Activated T-helper 1 cell treated with anti-CD3 and anti-CD28 coated beads, Interleukin-12 subunit alpha, Interleukin-12 subunit beta, Interleukin-2, Interleukin-4 antibody, amounts not matched to agents 30 ng/mL and 10 ng/mL and 1 ng/mL, durations not matched to agents 14 hours and 24 hours and 36 hours (primary cell): ENCODE measurements at regions not wholly inside any gene's neighbourhood (a gene's known extent, or its start where the extent isn't known, plus 50 kb on each side); places are given as distances from the start of the nearest gene placed in this dataset.

Experiments used
- DNase-seq: peaks from one replicate; pipeline ENCODE4 v3.0.0; 2021; ENCODE audit warnings: low spot score
- H3K27ac Mint-ChIP-seq: one replicate; pipeline ENCODE4 v1.8.0; 2021; ENCODE audit warnings: mild to moderate bottlenecking, mixed read lengths
- H3K27me3 Mint-ChIP-seq: one replicate; pipeline ENCODE4 v1.8.0; 2022; ENCODE audit warnings: mild to moderate bottlenecking, moderate library complexity, mixed read lengths; ENCODE audit not compliant: insufficient read depth
- H3K36me3 Mint-ChIP-seq: one replicate; pipeline ENCODE4 v1.8.0; 2021; ENCODE audit warnings: low read depth, mixed read lengths
- H3K4me1 Mint-ChIP-seq: one replicate; pipeline ENCODE4 v1.8.0; 2021; ENCODE audit warnings: low read depth, mixed read lengths
- H3K4me3 Mint-ChIP-seq: one replicate; pipeline ENCODE4 v1.8.0; 2021; ENCODE audit warnings: mild to moderate bottlenecking, moderate library complexity, mixed read lengths
- H3K9me3 Mint-ChIP-seq: one replicate; pipeline ENCODE4 v1.8.0; 2021; ENCODE audit warnings: mixed read lengths
- intact Hi-C: fragments of 100-400 bp; cut with micrococcal nuclease; formaldehyde crosslinking; loops from one replicate; pipeline ENCODE4 v1.15.1; 2024

DNA sequence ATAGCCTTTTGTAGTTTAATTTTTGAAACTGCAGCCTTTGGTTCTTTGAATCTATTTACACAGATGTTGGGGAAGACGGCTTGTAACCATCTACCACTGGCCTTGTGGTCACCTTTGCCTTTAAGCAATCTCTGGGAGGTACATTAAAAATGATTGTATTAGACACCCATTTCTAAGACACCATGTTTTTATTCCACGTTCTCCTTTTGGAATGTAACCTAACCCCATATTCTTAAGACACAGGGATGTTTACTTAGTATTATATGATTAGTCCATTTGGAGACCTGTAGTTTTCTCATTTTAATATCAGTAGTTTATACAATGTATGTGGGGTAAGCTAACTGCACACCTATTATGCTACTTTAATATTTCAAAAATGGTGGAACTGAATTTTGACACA lies 175.1 kb upstream of the PLSCR5 start:
- H3K9me3 Mint-ChIP-seq, result no peaks in the 10 kb centered on the region
- H3K4me1 Mint-ChIP-seq, result no peaks in the 10 kb centered on the region
- H3K36me3 Mint-ChIP-seq, result no peaks in the 10 kb centered on the region
- no peak for DNase-seq
- no peak overlapping the region for H3K4me3 Mint-ChIP-seq
- H3K27me3 Mint-ChIP-seq, result no peaks in the 10 kb centered on the region
- intact Hi-C loops, result no loop called here
- no peak overlapping the region for H3K27ac Mint-ChIP-seq

DNA sequence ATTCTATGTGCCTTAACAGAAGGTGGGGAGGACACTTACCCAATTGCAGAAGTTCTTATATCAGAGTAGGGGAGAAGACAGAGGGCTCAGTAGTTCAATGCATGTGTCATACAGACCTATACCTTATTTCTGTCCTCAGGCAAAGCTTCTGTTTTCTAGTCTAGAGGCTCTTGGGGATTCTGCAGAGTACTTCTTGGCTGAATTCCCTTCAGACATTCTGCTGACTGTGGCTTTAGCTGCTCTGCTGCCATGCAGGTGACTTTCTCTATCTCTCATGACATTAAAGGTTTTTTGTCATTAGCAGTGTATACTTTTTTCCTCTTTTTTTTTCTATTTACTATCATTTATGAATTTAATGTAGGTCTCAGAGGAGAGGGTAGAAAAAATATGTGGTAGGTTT lies 172.8 kb upstream of the PLSCR5 start:
- no peaks in the 10 kb centered on the region for H3K36me3 Mint-ChIP-seq
- no peaks in the 10 kb centered on the region for H3K9me3 Mint-ChIP-seq
- no peak overlapping the region for H3K4me3 Mint-ChIP-seq
- intact Hi-C loops, result no loop called here
- no peak for DNase-seq
- H3K27ac Mint-ChIP-seq, result no peak overlapping the region
- no peaks in the 10 kb centered on the region for H3K27me3 Mint-ChIP-seq
- H3K4me1 Mint-ChIP-seq, result no peaks in the 10 kb centered on the region

DNA sequence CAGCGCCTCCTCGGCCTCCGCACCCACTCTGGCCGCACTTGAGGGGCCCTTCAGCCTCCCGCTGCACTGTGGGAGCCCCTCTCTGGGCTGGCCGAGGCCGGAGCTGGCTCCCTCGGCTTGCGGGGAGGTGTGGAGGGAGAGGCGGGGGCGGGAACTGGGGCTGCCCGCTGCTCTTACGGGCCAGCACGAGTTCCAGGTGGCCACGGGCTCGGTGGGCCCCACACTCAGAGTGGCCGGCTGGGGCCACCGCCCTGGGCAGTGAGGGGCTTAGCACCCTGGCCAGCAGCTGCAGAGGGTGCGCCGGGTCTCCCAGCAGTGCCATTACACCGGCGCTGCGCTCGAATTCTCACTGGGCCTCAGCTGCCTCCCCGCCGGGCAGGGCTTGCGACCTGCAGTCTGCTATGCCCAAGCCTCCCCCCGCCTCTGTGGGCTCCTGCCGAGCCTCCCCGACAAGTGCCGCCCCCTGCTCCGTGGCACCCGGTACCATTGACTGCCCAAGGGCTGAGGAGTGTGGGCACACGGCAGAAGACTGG lies 167.1 kb upstream of the PLSCR5 start:
- Mint-ChIP-seq H3K9me3 (no peaks in the 10 kb centered on the region), H3K4me1 (no peaks in the 10 kb centered on the region), H3K36me3 (no peaks in the 10 kb centered on the region), H3K27me3 (no peaks in the 10 kb centered on the region), H3K4me3 (no peak overlapping the region), H3K27ac (no peak overlapping the region)
- intact Hi-C loops, result no loop called here
- DNase-seq, result no peak

DNA sequence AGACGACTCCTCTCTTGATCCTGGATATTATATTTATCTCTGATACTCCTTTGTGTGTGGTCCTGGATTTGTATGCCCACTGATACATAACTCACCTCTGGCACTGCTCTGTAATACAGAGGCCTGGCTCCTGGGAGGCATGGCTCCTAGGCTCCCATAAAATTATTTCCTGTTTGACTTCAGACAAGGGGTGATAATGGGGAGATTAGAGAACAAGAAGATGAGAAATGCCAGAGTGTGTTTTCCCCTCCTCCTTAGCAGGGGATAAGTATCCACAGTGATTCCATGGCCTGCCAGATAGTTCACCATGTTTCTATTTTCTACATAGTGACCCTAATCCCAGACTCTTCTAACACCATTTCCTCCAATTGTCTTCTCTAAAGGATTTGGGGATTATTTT lies 165.7 kb upstream of the PLSCR5 start:
- H3K9me3 Mint-ChIP-seq, result no peaks in the 10 kb centered on the region
- H3K27ac Mint-ChIP-seq, result no peak overlapping the region
- DNase-seq, result no peak
- no peaks in the 10 kb centered on the region for H3K27me3 Mint-ChIP-seq
- H3K4me3 Mint-ChIP-seq, result no peak overlapping the region
- no peaks in the 10 kb centered on the region for H3K36me3 Mint-ChIP-seq
- intact Hi-C loops, result no loop called here
- no peaks in the 10 kb centered on the region for H3K4me1 Mint-ChIP-seq

DNA sequence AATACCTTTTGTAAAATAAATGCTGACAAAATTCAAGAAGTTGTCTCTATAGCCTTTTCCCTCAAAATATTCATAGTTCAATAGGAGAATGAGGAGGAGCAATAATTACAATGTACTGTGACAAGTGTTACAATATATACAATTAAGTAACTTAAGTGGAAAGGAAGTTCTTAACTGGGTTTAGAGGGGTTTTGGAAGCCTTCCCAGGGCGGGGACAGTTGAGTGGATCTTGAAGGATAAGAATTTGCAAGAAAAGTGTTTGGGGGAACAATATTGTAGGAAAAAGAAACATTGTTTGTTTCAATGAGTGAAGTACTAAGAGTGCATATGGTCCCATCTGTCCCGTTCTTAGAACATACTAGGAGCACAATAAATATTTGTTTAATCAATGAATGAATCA lies 165.2 kb upstream of the PLSCR5 start:
- Mint-ChIP-seq H3K4me1 (no peaks in the 10 kb centered on the region), H3K27me3 (no peaks in the 10 kb centered on the region)

DNA sequence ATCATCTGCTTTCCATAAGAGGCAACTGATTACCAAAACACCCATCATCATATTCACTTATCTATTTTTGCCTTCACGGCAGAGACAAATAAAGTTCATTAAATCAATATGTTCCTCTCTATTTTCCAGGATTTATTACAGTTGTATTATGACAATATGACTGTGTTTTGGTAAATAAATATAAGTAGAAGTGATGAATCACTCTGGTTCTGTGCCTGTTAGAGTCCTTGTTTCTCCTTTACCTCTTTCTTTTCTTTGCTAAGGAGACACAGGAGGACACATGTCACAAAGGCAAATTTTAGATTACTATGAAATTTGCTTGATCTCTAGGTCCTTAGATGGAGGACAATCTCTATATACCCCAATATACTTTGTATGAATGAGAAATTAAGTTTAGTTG lies 152.6 kb upstream of the PLSCR5 start:
- no peak overlapping the region for H3K27ac Mint-ChIP-seq
- H3K4me3 Mint-ChIP-seq, result no peak overlapping the region
- H3K4me1 Mint-ChIP-seq, result no peaks in the 10 kb centered on the region
- H3K36me3 Mint-ChIP-seq, result no peaks in the 10 kb centered on the region
- intact Hi-C loops, result no loop called here
- H3K9me3 Mint-ChIP-seq, result no peaks in the 10 kb centered on the region
- no peak for DNase-seq
- no peaks in the 10 kb centered on the region for H3K27me3 Mint-ChIP-seq

More for the DNA sequence above, 165.2 kb upstream of the PLSCR5 start:
- no peak for DNase-seq
- Mint-ChIP-seq H3K27ac (no peak overlapping the region), H3K9me3 (no peaks in the 10 kb centered on the region), H3K36me3 (no peaks in the 10 kb centered on the region), H3K4me3 (no peak overlapping the region)
- intact Hi-C loops, result no loop called here

DNA sequence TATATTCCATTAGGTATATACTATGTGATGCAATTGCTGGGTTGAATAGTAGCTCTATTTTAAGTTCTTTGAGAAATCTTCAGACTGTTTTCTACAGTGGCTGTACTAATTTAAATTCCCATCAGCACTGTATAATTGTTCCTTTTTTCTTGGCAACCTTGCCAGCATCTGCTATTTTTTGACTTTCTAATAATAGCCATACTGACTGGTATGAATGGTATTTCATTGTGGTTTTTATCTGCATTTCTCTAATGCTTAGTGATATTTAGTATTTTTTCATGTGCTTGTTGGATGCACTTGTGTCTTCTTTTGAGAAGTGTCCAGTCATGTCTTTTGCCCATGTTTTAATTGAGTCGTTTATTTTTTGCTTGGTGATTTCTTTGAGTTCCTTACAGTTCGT lies 145.1 kb upstream of the PLSCR5 start:
- DNase-seq, result no peak
- Mint-ChIP-seq H3K27ac (no peak overlapping the region), H3K4me3 (no peak overlapping the region), H3K4me1 (no peaks in the 10 kb centered on the region), H3K9me3 (no peaks in the 10 kb centered on the region), H3K27me3 (no peaks in the 10 kb centered on the region), H3K36me3 (no peaks in the 10 kb centered on the region)
- intact Hi-C loops, result no loop called here

DNA sequence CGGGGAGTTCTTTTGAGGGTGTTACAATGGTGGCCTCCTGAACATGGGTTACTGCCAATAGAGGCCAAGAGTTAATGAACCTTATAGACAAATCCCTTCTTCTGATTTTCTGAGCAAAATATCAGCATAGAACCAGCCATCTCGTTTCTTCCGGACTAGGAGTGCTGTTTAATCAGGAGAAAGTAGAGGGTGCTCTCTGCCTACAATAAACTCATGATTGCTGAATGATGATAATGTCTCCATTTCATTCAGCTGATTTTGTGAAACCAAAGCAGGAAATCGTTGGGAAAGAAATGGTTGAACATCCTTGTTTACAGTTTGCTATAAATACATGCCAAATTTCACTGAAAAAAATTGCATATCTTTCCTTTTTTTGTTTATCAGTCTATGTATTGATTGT lies 142.8 kb upstream of the PLSCR5 start:
- intact Hi-C loops, result no loop called here
- Mint-ChIP-seq H3K4me3 (no peak overlapping the region), H3K9me3 (no peaks in the 10 kb centered on the region), H3K36me3 (no peaks in the 10 kb centered on the region), H3K4me1 (no peaks in the 10 kb centered on the region), H3K27ac (no peak overlapping the region), H3K27me3 (no peaks in the 10 kb centered on the region)
- DNase-seq, result no peak

DNA sequence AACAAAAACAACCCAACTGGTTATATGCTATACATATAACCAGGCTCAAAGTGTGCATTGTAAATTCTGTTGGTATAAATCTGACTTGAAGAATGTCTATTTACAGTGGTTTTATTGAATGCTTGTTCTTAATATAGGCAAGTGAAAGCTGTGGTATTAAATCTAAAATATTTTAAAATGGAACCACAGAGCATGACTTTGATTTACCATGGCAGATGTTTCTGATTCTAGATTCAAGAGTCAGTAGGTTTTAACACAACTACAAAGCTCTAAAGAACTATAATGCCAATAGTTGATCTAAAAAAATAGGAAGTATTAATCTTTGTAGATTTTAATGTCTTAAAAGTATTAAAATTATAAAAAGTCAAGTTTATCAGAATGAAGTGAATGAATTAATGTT lies 141.9 kb upstream of the PLSCR5 start:
- Mint-ChIP-seq H3K27ac (no peak overlapping the region), H3K36me3 (no peaks in the 10 kb centered on the region), H3K27me3 (no peaks in the 10 kb centered on the region), H3K9me3 (no peaks in the 10 kb centered on the region), H3K4me3 (no peak overlapping the region), H3K4me1 (no peaks in the 10 kb centered on the region)
- no peak for DNase-seq
- intact Hi-C loops, result no loop called here

DNA sequence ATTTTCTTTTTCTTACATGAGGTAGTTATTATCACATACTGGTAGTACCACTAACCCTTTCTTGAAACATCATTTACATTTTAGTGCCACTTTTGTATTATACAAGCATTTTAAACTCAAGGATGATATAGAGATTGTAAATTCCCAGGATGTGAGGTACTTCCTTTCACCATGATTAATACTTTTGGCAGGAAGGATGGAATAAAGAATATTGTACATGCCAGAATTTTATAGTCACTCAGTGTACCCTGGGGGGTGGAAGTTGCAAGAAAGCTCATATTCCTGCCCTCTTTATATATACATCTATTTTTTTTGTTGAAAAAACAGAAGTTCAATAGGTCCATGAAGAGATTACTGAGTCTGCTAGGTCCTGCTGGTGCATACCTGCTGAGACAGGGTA lies 141.0 kb upstream of the PLSCR5 start:
- no peak overlapping the region for H3K27ac Mint-ChIP-seq
- no peaks in the 10 kb centered on the region for H3K9me3 Mint-ChIP-seq
- no peak overlapping the region for H3K4me3 Mint-ChIP-seq
- H3K4me1 Mint-ChIP-seq, result no peaks in the 10 kb centered on the region
- no peaks in the 10 kb centered on the region for H3K27me3 Mint-ChIP-seq
- intact Hi-C loops, result no loop called here
- H3K36me3 Mint-ChIP-seq, result no peaks in the 10 kb centered on the region
- DNase-seq, result no peak

DNA sequence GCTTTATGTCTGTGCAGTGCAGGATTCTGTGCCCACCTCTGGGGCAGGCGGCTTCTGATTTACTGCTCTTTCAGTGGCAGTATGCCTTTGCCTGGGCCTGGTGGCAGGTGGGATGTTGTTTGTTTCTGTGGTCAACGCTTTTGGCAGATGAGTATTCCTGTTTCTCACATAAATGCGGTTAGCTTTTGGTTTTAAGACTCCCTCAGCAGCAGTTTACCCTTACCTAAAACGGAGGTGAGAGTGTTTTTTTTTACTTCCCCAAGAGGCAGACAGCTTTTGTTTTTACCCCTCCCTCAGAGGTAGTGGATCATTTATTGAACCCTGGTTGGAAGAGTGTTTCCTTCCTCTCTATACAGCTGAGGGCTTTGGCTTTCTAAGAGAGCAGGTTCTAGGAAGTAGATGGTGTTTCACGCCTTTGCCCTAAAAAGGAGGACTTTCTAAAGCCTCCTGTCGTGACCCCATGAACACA lies 134.1 kb upstream of the PLSCR5 start:
- no peaks in the 10 kb centered on the region for H3K4me1 Mint-ChIP-seq
- H3K27ac Mint-ChIP-seq, result no peak overlapping the region
- no peak overlapping the region for H3K4me3 Mint-ChIP-seq
- H3K36me3 Mint-ChIP-seq, result no peaks in the 10 kb centered on the region
- intact Hi-C loops, result no loop called here
- H3K27me3 Mint-ChIP-seq, result no peaks in the 10 kb centered on the region
- peaks cover 4% of the 10 kb centered on the region for H3K9me3 Mint-ChIP-seq
- no peak for DNase-seq

DNA sequence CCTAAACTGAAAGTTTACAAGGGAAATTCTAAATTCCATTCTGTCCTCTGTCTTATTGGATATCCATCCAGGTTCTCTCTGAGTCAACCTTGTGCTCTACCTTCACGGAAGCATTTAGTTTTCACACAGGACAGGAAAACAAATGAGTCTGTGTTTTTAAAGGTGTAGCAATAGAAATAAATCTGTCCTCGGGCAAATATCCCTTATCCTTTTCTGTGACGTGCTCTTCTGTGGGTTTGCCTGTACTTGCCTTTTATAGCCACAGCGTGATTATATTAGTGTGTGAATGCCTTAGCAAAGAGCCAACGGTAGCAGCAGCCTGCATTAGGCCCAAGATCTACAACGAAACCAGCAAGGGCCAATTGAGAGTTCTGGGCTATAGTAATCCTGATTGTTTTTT lies 127.2 kb upstream of the PLSCR5 start:
- no peak for DNase-seq
- Mint-ChIP-seq H3K36me3 (no peaks in the 10 kb centered on the region), H3K4me1 (no peaks in the 10 kb centered on the region), H3K27me3 (no peaks in the 10 kb centered on the region), H3K9me3 (peaks cover 7% of the 10 kb centered on the region), H3K4me3 (no peak overlapping the region), H3K27ac (no peak overlapping the region)
- intact Hi-C loops, result no loop called here

DNA sequence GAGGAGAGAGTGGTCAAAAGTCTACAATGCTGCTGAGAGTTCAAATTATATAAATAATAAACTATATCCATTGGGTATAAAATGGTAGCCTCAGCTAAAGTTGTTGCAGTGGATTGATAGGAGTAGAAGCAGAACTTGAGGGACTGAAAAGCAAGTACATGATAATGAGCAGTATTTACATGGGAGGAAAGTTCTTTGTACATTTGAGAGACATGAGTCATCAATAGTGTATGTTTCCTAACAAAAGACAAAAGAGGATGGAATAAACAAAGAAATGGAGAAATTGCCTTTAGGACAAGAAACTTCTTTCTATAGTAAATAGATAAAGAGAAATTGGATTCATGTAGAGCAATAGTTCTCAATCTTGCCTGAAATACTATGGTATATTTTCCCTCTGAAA lies 110.0 kb upstream of the PLSCR5 start:
- no peaks in the 10 kb centered on the region for H3K4me1 Mint-ChIP-seq
- H3K4me3 Mint-ChIP-seq, result no peak overlapping the region
- H3K9me3 Mint-ChIP-seq, result no peaks in the 10 kb centered on the region
- no peak overlapping the region for H3K27ac Mint-ChIP-seq
- no peaks in the 10 kb centered on the region for H3K27me3 Mint-ChIP-seq
- intact Hi-C loops, result no loop called here
- no peaks in the 10 kb centered on the region for H3K36me3 Mint-ChIP-seq
- DNase-seq, result no peak

DNA sequence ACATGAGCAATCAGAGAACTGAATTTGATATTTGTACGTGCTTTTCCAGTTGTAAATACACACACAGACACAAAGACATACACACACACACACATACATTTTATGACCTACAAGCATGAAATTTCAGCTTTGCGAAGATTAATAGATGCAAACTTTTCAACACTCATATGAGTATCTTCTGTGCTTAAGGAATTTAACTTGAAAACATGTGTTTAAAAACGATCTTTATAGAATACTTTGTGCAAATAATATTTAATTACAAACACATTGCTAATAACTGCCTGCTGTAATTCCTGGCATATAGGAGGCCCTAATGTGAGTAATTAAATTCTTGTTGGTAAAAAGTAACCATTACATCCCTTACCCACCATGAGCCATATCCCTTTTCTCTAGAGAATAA lies 107.7 kb upstream of the PLSCR5 start:
- Mint-ChIP-seq H3K4me1 (no peaks in the 10 kb centered on the region), H3K27me3 (no peaks in the 10 kb centered on the region), H3K4me3 (no peak overlapping the region), H3K9me3 (no peaks in the 10 kb centered on the region), H3K36me3 (no peaks in the 10 kb centered on the region), H3K27ac (no peak overlapping the region)
- no peak for DNase-seq
- intact Hi-C loops, result no loop called here
